Hematopoietic multipotent progenitor cell treated with erythropoietin and hydrocortisone succinate and interleukin-3 and kit ligand, for 15 days (in vitro differentiated cells): ENCODE measurements at regions not wholly inside any gene's neighbourhood (a gene's known extent, or its start where the extent isn't known, plus 50 kb on each side); places are given as distances from the start of the nearest gene placed in this dataset.
"Not testable (repeated sequence)": the region's sequence is repeated elsewhere in the genome, so short reads cannot be mapped to it uniquely, and the experiment has no call there.

Source experiments
- DNase-seq: peaks from one replicate; pipeline ENCODE4 v3.0.0-alpha.2; 2015; ENCODE audit warnings: low spot score

DNA sequence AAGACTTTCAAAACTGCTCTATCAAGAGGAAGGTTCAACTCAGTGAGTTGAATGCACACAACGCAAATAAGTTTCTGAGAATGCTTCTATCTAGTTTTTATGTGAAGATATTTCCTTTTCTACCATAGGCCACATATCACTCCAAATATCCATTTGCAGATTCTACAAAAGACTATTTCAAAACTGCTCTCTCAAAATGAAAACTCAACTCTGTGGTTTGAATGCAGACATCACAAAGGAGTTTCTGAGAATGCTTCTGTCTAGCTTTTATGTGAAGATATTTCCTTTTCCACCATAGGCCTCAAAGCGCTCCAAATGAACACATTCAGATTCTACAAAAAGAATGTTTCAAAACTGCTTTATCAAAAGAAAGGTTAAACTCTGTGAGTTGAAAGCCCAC is 1093.1 kb upstream of the DEFB115 start:
- DNase-seq: not testable (repeated sequence)

DNA sequence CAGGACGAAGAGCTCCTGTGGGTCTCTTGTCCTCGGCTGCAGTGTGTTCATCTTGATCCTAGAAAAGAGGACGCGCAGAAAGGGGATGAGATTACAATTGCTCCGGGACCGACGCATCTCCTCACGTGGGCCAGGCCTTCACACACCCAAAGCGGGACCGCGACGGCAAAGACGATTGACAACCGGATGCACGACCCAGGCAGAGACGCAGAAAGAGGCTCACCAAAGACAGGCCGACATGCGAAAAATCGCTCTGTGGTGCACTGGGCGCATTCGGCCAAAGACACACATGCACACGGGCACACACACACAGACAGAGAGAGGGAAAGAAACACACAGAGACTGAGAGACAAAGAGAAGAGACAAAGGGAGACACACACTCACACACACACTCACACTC is 1089.9 kb upstream of the DEFB115 start:
- no peak for DNase-seq

DNA sequence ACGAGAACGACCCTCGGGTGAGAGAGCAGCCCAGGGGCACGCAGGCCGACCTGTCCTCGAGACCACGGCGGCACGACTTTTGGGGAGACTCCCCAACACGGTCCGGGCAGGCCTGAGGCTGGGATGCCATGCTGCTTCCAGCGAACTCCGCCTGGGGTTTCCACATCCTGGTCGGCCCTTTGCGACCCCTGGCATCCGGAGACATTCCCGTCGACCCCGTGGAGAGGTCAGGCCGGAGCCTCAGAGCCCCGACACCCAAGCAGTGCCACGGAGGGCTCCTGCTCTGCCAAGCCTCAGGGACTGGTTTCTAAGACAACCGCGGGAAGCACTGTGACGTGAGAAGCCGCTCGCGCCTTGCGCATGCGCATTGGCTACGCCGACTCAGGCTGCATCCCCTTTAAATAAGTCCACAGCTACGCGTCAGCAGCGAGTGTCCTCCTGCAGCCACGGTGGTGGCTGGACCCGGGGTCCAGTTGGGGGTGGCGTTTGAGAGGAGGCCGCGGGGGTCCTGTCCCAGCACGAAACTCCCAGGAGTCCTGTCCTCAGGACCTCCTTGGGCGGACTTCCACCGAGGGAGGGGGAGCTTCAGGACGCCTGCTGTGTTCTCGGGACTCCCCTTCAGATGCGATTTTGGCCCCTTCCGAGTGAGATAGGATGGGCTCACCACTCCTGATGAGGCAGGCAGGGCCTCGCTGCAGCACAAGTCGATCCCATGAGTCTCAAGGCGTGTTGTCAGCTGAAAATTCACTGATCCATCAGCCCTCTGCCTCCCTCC is 1089.3 kb upstream of the DEFB115 start:
- no peak for DNase-seq

DNA sequence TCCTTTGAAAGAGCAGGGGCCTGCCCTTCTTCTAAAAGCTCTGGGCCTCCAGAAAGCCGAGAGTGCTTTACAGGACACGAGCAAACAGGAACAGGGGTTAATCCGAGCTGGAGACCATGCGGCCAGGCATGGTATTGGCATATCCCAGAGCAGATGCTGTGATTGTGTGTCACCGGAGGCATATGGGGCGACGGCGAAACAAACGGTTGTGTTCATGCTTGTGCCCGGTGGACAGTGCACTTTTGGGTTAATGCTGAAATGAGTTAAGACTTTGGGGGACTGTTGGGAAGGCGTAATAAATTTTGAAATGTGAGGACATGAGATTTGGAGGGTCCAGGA is 1088.7 kb upstream of the DEFB115 start:
- no peak for DNase-seq

DNA sequence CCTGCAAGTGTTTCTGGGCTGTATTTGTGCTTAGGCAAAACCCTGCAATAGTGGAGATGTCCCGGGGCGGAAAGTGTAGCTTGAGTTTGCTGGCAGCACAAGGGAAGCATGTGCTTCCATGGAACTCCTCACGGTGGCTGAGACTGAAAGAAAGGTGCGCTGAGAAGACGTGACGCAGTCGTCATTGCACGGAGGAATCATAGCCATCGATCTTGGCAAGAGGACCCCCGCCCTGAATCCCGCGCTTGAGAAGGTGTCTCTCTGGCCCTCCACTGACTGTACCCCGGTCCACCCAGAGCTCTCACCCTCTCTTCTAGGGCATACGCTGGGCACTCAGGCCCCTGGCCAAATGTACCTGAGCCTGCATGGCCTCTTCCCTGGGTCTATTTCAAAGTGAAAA is 1081.8 kb upstream of the DEFB115 start:
- DNase-seq: no peak

- not testable (repeated sequence) for DNase-seq
Observed at GRCh38 chr20:30183124-30183523, 1074.3 kb upstream of the DEFB115 start.

DNA sequence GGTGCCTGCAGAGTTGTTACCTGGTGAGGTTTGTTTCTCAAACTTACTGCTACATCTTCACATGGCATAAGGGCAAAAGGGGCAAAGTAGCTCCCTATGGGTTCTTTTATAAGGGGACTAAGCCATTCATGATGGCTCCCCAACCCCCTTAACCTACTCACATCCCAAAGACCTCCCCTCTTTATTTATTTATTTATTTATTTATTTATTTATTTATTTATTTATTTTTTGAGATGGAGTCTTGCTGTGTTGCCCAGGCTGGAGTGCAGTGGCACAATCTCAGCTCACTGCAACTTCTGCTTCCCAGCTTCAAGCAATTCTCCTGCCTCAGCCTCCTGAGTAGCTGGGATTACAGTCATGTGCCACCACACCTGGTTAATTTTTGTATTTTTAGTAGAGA is 1065.7 kb upstream of the DEFB115 start:
- not testable (repeated sequence) for DNase-seq

- not testable (repeated sequence) for DNase-seq
Observed at GRCh38 chr20:30234477-30234876, 1023.0 kb upstream of the DEFB115 start.

GRCh38 chr20:30275073-30275472 is 982.4 kb upstream of the DEFB115 start:
- DNase-seq: not testable (repeated sequence)

DNA sequence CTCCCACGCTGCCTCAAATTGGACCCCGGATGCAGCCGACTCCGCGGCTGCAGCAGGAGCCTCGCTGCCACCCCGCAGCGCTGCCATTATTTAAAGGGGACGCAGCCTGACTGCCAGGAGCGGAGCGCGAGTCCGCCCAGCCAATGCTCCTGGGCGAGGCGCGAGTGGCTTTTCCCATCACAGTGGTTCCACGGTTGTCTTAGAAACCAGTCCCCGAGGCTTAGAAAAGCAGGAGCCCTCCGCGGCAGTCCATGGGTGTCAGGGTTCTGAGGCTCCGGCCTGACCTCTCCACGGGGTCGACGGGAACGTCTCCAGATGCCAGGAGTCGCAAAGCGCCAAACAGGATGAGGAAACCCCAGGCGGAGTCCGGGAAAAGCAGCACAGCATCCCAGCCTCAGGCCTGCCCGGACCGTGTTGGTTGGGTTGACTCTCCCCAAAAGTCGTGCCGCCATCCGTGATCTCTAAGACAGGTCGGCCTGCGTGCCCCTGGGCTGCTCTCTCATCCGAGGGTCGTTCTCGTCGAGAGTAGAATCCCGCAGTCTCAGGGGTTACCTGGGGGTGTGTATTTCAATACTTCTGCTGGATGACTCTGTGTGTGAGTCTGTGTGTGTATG is 975.8 kb upstream of the DEFB115 start:
- DNase-seq: no peak

DNA sequence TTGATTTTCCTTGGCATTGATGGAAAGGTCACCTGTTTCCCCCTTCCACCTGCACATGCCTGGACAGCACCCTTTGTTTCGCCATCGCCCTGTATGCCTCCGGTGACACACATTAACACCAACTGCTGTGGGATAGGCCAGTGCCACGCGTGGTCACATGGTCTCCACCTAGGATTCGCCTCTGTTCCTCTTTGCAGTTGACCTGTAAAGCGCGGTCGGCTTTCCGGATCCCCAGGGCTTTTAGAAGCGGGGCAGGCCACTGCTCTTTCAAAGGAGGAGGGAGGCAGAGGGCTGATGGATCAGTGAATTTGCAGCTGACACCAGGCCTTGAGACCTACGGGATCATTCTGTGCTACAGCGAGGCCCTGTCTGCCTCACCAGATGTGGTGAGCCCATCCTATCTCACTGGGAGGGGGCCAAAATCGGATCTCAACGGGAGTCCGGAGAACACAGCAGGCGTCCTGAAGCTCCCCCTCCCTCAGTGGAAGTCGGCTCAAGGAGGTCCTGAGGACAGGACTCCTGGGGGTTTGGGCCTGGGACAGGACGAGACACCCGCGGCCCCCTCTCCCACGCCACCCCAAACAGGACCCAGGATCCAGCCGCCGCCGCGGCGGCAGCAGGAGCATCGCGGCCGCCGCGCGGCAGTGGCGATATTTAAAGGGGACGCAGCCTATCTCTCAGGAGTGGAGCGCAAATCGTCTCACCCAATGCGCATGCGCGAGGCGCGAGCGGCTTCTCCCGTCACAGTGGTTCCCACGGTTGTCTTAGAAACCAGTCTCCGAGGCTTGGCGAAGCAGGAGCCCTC is 973.8 kb upstream of the DEFB115 start:
- DNase-seq: peak; percentile 29

DNA sequence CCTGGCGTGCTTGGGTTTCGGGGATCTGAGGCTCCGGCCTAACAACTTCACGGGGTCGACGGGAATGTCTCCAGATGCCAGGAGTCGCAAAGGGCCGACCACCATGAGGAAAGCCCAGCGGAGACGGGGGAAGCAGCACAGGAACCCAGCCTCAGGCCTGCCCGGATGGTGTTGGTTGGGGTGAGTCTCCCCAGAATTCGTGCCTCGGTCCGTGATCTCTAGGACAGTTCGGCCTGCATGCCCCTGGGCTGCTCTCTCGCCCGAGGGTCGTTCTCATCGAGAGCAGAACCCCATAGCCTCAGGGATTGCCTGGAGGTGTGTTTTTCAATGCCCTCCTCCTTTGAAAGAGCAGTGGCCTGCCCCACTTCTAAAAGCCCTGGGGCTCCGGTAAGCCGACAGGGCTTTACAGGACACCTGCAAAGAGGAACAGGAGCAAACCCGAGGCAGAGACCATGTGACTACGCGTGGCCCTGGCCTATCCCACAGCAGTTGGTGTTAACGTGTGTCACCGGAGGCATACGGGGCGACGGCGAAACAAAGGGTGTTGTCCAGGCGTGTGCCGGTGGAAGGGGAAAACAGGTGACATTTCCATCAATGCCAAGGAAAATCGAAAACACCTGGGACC is 973.1 kb upstream of the DEFB115 start:
- DNase-seq: no peak

DNA sequence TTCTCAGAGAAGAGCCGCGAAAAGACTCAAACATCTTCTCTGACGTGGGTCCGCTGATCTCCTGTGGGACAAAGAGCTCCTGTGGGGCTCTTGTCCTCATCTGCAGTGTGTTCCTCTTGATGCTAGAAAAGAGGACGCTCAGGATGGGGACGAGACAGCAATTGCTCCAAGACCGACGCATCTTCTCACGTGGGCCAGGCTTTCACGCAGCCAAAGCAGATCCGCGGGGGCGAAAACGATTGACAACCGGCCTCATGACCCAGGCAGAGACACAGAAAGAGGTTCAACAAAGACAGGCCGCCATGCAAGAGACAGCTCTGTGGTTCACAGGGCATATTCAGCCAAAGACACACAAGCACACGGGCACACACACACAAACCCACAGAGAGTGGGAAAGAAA is 971.8 kb upstream of the DEFB115 start:
- DNase-seq: no peak

DNA sequence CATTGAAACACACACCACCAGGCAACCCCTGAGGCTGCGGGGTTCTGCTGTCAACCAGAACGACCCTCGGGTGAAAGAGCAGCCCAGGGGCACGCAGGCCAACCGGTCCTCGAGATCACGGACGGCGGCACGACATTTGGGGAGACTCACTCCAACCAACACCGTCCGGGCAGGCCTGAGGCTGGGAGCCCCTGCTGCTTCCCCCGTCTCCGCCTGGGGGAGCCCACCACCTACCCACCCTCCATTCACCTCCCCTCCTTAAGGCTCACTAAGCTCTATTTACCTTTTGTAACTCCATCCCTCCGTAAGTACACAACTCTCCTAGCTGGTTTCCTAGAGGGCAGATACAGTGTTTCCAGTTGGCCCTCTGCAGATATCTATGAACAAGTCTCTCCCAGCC is 971.3 kb upstream of the DEFB115 start:
- no peak for DNase-seq

DNA sequence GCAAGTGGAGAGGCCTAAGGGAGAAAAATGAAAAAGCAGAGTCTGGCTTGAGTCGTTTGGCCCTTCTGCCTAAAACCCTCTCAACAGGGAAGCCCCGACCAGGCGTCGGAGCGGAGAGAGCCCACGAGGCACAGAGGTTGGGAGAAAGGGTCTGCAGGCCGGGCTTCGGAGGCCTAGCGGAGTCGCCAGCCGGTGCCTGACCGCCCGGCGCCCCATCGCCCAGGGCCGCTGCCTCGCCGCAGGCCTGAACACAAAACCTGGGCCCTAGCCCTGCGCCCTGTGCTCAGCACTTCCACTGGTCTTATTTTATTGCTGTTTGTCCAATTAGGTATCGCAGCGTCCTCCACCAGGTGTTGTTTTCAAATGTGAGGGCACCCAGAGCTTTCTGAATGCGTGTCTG is 970.0 kb upstream of the DEFB115 start:
- DNase-seq: not testable (repeated sequence)

- no peak for DNase-seq
Observed at GRCh38 chr20:30288346-30288745, 969.1 kb upstream of the DEFB115 start.

DNA sequence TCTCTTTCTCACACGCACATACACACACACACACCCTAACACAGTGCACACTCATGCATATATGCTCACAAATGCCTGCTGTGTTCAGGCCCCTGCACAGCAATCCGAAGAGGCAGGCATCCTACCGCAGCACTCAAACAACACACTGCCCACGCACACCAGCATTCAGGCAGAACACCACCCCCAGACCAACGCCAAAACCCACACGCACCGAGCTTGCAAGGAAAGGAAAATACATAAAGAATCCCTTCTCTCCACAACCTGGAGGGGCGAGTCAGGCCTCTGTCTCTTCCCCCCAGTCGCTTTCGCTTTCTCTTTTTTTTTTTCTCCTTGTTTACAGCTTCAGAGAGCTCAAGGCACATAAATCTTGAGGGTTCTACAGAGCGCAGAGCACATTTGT is 968.4 kb upstream of the DEFB115 start:
- DNase-seq: not testable (repeated sequence)

DNA sequence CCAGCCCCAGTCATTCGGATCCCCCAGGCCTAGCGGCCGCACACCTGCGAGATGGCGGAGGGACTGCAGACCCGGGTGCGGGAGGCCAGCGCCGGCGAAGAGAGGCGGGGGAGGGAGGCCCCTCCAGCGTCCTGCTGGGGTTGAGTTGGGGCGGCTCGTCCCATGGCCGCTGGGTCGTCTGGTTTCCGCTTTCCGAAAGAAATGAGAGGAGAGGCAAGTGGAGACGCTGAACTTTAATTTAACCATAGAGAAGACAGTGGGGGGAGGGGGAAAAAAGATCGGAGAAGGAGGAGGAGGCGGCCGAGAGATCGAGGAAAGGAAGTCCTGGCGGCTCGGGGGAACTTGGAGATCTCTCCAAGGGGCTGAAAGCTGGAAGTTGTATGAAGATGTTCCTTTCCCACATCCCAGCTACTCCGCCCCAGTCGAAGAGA is 967.7 kb upstream of the DEFB115 start:
- not testable (repeated sequence) for DNase-seq

DNA sequence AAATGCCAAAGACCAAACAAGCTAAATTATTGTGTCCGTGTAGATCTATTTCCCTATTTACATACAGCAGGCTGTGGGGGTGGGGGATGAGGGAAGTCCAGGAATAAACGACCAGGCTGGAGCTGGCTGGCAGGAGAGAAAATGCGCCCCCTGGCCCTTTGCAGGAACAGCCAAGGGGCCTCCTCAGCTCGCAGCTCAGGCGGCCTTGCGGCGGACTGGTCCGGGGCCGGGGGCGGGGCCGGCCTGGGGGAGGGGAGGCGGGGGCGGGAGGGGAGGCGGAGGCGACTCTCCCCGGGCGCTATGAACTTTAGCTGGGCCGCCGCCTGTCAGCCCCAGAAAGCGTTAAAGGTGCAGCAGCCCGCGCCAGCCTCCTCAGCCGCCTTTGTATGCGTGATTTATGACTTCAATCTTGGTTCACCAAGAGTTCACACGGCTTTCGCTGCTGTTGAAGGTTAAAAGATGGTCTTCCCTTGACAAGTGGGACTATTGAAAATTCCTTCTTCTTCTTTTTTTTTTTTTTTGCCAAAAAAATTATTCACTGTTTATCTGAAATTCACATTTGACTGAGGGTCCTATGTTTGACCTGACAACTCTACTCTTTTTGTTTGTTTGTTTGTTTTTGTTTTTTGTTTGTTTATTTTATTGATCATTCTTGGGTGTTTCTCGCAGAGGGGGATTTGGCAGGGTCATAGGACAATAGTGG is 967.0 kb upstream of the DEFB115 start:
- DNase-seq: peak; percentile 1

- DNase-seq: not testable (repeated sequence)
Observed at GRCh38 chr20:30291064-30291379, 966.4 kb upstream of the DEFB115 start.

DNA sequence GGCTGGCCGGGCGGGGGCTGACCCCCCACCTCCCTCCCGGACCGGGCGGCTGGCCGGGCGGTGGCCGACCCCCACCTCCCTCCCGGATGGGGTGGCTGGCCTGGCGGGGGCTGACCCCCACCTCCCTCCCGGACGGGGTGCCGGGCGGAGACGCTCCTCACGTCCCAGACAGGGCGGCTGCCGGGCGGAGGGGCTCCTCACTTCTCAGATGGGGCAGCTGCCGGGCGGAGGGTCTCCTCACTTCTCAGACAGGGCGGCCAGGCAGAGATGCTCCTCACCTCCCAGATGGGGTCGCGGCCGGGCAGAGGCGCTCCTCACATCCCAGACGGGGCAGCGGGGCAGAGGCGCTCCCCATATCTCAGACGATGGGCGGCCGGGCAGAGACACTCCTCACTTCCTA is 965.8 kb upstream of the DEFB115 start:
- not testable (repeated sequence) for DNase-seq

GRCh38 chr20:30295396-30295795 is 962.1 kb upstream of the DEFB115 start:
- not testable (repeated sequence) for DNase-seq
